IMR-90 (cell line): ENCODE measurements at regions not wholly inside any gene's neighbourhood (a gene's known extent, or its start where the extent isn't known, plus 50 kb on each side); places are given as distances from the start of the nearest gene placed in this dataset.

Experiments used
- BHLHE40 ChIP-seq: fragments of 150-350 bp; IDR thresholded peaks from 2 replicates; pipeline ENCODE4 v1.6.1; 2016; ENCODE audit warnings: mild to moderate bottlenecking, low read depth, low read length
- CEBPB ChIP-seq: IDR thresholded peaks from 2 replicates; pipeline ENCODE4 v1.6.1; 2012; ENCODE audit warnings: low read depth, low read length, improper control_type of control experiment
- CHD1 ChIP-seq: IDR thresholded peaks from 2 replicates; pipeline ENCODE4 v1.6.1; 2012; ENCODE audit warnings: low read depth, low read length, improper control_type of control experiment
- FOS ChIP-seq: fragments of 150-350 bp; IDR thresholded peaks from 2 replicates; pipeline ENCODE4 v1.6.1; 2016; ENCODE audit warnings: low read depth, low read length
- MAFK ChIP-seq: IDR thresholded peaks from 2 replicates; pipeline ENCODE4 v1.6.1; 2012; ENCODE audit warnings: low read depth, low read length, improper control_type of control experiment
- MAZ ChIP-seq: IDR thresholded peaks from 2 replicates; pipeline ENCODE4 v1.6.1; 2012; ENCODE audit warnings: low read depth, mild to moderate bottlenecking, low read length, improper control_type of control experiment, moderate library complexity, borderline replicate concordance
- MXI1 ChIP-seq: IDR thresholded peaks from 2 replicates; pipeline ENCODE4 v1.6.1; 2012; ENCODE audit warnings: low read depth, mild to moderate bottlenecking, low read length, moderate library complexity, borderline replicate concordance
- NFE2L2 ChIP-seq: fragments of 150-350 bp; IDR thresholded peaks from 2 replicates; pipeline ENCODE4 v1.6.1; 2016; ENCODE audit warnings: low read depth, mild to moderate bottlenecking, low read length
- POLR2A ChIP-seq: IDR thresholded peaks from 2 replicates; pipeline ENCODE4 v1.6.1; 2012; ENCODE audit warnings: mild to moderate bottlenecking, low read depth, low read length
- RAD21 ChIP-seq: IDR thresholded peaks from 2 replicates; pipeline ENCODE4 v1.6.1; 2012; ENCODE audit warnings: low read length, improper control_type of control experiment
- SMC3 ChIP-seq: fragments of 150-350 bp; IDR thresholded peaks from 2 replicates; pipeline ENCODE4 v1.6.1; 2016; ENCODE audit warnings: low read depth, mild to moderate bottlenecking, antibody characterized with exemption, low read length, moderate library complexity
- TF ChIP-seq, protein P1 (sequence below): conservative IDR thresholded peaks from 2 replicates; pipeline ENCODE4 v1.5.1; 2012; ENCODE audit warnings: mild to moderate bottlenecking, low read depth, low read length, improper control_type of control experiment
- TF ChIP-seq, protein P2 (sequence below): fragments of 150-350 bp; IDR thresholded peaks from 2 replicates; pipeline ENCODE4 v1.6.1; 2016; ENCODE audit warnings: low read depth, mild to moderate bottlenecking, low read length, moderate library complexity, borderline replicate concordance
- TF ChIP-seq, protein P3 (sequence below): fragments of 150-350 bp; IDR thresholded peaks from 2 replicates; pipeline ENCODE4 v1.6.1; 2017; ENCODE audit warnings: mild to moderate bottlenecking, antibody characterized with exemption, low read length, low read depth

DNA sequence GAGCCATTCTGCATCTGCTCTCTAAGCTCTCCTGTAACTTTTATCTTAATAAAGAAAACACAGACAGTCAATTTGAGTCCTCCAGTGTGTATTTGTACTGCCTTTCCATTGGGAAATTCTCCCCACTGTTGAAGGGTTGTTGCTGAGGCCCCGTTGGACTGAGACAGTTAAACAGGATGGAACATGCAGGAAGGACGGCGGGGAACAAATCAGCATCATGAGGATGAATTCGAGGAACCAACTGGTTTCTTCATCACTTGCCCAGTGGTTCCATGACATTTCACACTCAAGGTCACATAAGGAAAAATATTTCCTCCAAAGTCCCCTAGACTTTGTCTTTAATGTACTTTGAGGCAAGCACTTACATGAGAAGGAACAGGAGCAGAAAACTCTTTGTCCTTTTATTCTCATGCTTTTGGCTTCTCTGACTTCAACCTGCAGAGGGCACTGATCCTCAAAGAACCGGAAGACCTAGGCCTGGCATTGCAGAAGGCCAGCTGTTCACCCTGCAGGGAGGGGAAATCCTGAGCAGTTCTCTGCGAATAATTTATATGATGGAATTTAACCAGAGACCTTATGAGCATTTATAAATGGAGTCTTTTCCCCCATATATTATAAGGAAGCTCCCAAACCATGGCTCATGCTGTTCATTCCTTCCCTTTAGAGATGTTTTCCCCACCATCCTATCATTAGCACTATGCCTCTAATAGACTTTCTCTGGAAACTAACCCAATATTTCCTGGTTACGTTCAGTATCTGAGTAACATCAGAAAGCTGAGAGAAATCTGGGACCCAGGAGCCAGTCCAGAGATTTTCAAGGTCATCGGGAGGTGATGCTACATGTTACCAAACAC is 55.2 kb upstream of the ADGRF1 start:
- TF ChIP-seq, protein P1, sequence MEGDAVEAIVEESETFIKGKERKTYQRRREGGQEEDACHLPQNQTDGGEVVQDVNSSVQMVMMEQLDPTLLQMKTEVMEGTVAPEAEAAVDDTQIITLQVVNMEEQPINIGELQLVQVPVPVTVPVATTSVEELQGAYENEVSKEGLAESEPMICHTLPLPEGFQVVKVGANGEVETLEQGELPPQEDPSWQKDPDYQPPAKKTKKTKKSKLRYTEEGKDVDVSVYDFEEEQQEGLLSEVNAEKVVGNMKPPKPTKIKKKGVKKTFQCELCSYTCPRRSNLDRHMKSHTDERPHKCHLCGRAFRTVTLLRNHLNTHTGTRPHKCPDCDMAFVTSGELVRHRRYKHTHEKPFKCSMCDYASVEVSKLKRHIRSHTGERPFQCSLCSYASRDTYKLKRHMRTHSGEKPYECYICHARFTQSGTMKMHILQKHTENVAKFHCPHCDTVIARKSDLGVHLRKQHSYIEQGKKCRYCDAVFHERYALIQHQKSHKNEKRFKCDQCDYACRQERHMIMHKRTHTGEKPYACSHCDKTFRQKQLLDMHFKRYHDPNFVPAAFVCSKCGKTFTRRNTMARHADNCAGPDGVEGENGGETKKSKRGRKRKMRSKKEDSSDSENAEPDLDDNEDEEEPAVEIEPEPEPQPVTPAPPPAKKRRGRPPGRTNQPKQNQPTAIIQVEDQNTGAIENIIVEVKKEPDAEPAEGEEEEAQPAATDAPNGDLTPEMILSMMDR = peak; percentile 95
- TF ChIP-seq, protein P2, sequence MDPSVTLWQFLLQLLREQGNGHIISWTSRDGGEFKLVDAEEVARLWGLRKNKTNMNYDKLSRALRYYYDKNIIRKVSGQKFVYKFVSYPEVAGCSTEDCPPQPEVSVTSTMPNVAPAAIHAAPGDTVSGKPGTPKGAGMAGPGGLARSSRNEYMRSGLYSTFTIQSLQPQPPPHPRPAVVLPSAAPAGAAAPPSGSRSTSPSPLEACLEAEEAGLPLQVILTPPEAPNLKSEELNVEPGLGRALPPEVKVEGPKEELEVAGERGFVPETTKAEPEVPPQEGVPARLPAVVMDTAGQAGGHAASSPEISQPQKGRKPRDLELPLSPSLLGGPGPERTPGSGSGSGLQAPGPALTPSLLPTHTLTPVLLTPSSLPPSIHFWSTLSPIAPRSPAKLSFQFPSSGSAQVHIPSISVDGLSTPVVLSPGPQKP = no peak
- TF ChIP-seq RAD21 (peak; percentile 98), MXI1 (no peak), CEBPB (peak; percentile 32; the same call in 1 of the 2 replicates), POLR2A (0 out of 2 replicates have a peak, but pooled peaks have one; percentile 23), SMC3 (peak; percentile 98), MAFK (no peak), MAZ (0 out of 2 replicates have a peak, but pooled peaks have one; percentile 31), BHLHE40 (no peak), NFE2L2 (no peak), FOS (no peak), CHD1 (no peak)
- TF ChIP-seq, protein P3, sequence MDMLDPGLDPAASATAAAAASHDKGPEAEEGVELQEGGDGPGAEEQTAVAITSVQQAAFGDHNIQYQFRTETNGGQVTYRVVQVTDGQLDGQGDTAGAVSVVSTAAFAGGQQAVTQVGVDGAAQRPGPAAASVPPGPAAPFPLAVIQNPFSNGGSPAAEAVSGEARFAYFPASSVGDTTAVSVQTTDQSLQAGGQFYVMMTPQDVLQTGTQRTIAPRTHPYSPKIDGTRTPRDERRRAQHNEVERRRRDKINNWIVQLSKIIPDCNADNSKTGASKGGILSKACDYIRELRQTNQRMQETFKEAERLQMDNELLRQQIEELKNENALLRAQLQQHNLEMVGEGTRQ = no peak
